Liver (tissue), 7 donors: ENCODE measurements at regions not wholly inside any gene's neighbourhood (a gene's known extent, or its start where the extent isn't known, plus 50 kb on each side); places are given as distances from the start of the nearest gene placed in this dataset.

Source experiments
- DNase-seq: peaks from one replicate; pipeline ENCODE4 v3.0.0-alpha.2; 2017; ENCODE audit warnings: low spot score
- H3K27ac ChIP-seq, 2 donors: one replicate each; pipeline ENCODE4 v1.7.0; 2013; ENCODE audit warnings: inconsistent platforms in 2 of 2, low read length in 2 of 2, control low read depth in 1 of 2, low read depth in 1 of 2, mild to moderate bottlenecking in 1 of 2
- H3K27me3 ChIP-seq, 4 donors: one replicate each; pipeline versions ENCODE4 v1.6.1 to v1.7.0; 2013; ENCODE audit warnings: low read length in 3 of 4, inconsistent platforms in 1 of 4, mild to moderate bottlenecking in 1 of 4, moderate library complexity in 1 of 4; ENCODE audit not compliant: control insufficient read depth in 4 of 4, insufficient read depth in 4 of 4
- H3K36me3 ChIP-seq, 4 donors: one replicate each; pipeline versions ENCODE4 v1.6.1 to v1.7.0; 2013; ENCODE audit warnings: low read length in 3 of 4, mild to moderate bottlenecking in 3 of 4, low read depth in 1 of 4, moderate library complexity in 1 of 4; ENCODE audit not compliant: control insufficient read depth in 4 of 4, insufficient read depth in 3 of 4
- H3K4me1 ChIP-seq, 4 donors: one replicate each; pipeline versions ENCODE4 v1.6.1 to v1.7.0; 2013; ENCODE audit warnings: low read length in 3 of 4, mild to moderate bottlenecking in 3 of 4, moderate library complexity in 1 of 4; ENCODE audit not compliant: control insufficient read depth in 4 of 4, insufficient read depth in 4 of 4
- H3K4me3 ChIP-seq, 3 donors: one replicate each; pipeline versions ENCODE4 v1.6.1 to v1.7.0; 2013; ENCODE audit warnings: low read length in 3 of 3, control low read depth in 1 of 3, low read depth in 1 of 3, mild to moderate bottlenecking in 1 of 3
- H3K9ac ChIP-seq, 2 donors: one replicate each; pipeline ENCODE4 v1.7.0; 2013; ENCODE audit warnings: low read length in 2 of 2, mild to moderate bottlenecking in 2 of 2, moderate library complexity in 2 of 2, control low read depth in 1 of 2, low read depth in 1 of 2
- H3K9me3 ChIP-seq, 4 donors: one replicate each; pipeline versions ENCODE4 v1.6.1 to v1.7.0; 2013; ENCODE audit warnings: low read length in 3 of 4; ENCODE audit not compliant: control insufficient read depth in 4 of 4
- EGR1 ChIP-seq, 2 donors: IDR thresholded peaks; 2 replicates each; pipeline ENCODE4 v1.6.1; 2016 to 2018; ENCODE audit warnings: antibody characterized with exemption in 2 of 2, low read depth in 2 of 2
- FOXA1 ChIP-seq: IDR thresholded peaks from 2 replicates; pipeline ENCODE4 v1.6.1; 2016; ENCODE audit warnings: antibody characterized with exemption
- FOXA2 ChIP-seq: IDR thresholded peaks from 2 replicates; pipeline ENCODE4 v1.6.1; 2016; ENCODE audit warnings: antibody characterized with exemption
- GABPA ChIP-seq, 2 donors: IDR thresholded peaks in 1 of 2; conservative IDR thresholded peaks in 1 of 2; 2 replicates each; pipeline ENCODE4 v1.6.1; 2016; ENCODE audit warnings: antibody characterized with exemption in 2 of 2, mild to moderate bottlenecking in 1 of 2, moderate library complexity in 1 of 2
- HNF4A ChIP-seq, 2 donors: conservative IDR thresholded peaks; 2 replicates each; pipeline ENCODE4 v1.6.1; 2016; ENCODE audit warnings: antibody characterized with exemption in 2 of 2, mild to moderate bottlenecking in 2 of 2
- HNF4G ChIP-seq: IDR thresholded peaks from 2 replicates; pipeline ENCODE4 v1.6.1; 2016; ENCODE audit warnings: antibody characterized with exemption
- JUND ChIP-seq, 2 donors: IDR thresholded peaks; 2 replicates each; pipeline ENCODE4 v1.6.1; 2016; ENCODE audit warnings: antibody characterized with exemption in 2 of 2
- NR2F2 ChIP-seq: IDR thresholded peaks from 2 replicates; pipeline ENCODE4 v1.6.1; 2016; ENCODE audit warnings: antibody characterized with exemption
- RAD21 ChIP-seq, 2 donors: IDR thresholded peaks; 2 replicates each; pipeline ENCODE4 v1.6.1; 2016; ENCODE audit warnings: antibody characterized with exemption in 2 of 2, mild to moderate bottlenecking in 2 of 2
- RXRA ChIP-seq, 2 donors: IDR thresholded peaks; 2 replicates each; pipeline ENCODE4 v1.6.1; 2017 to 2018; ENCODE audit warnings: antibody characterized with exemption in 2 of 2, mild to moderate bottlenecking in 1 of 2
- SP1 ChIP-seq: IDR thresholded peaks from 2 replicates; pipeline ENCODE4 v1.6.1; 2018; ENCODE audit warnings: antibody characterized with exemption, mild to moderate bottlenecking
- TAF1 ChIP-seq: conservative IDR thresholded peaks from 2 replicates; pipeline ENCODE4 v1.6.1; 2016; ENCODE audit warnings: antibody characterized with exemption, mild to moderate bottlenecking
- YY1 ChIP-seq: IDR thresholded peaks from 2 replicates; pipeline ENCODE4 v1.6.1; 2016; ENCODE audit warnings: antibody characterized with exemption, mild to moderate bottlenecking
- WGBS: extraction: QIAGEN DNeasy Blood & Tissue Kit; methylation state at CpG from one replicate; pipeline ENCODE4 v1.1.7; 2013; 5-methylcytosine and 5-hydroxymethylcytosine counted together
- TF ChIP-seq, protein P1 (sequence below): IDR thresholded peaks from 2 replicates; pipeline ENCODE4 v1.6.1; 2016; ENCODE audit warnings: antibody characterized with exemption
- TF ChIP-seq, protein P2 (sequence below): IDR thresholded peaks from 2 replicates; pipeline ENCODE4 v1.6.1; 2016; ENCODE audit warnings: antibody characterized with exemption
- TF ChIP-seq, protein P3 (sequence below): IDR thresholded peaks from 2 replicates; pipeline ENCODE4 v1.6.1; 2016; ENCODE audit warnings: antibody characterized with exemption
- TF ChIP-seq, protein P4 (sequence below): IDR thresholded peaks from 2 replicates; pipeline ENCODE4 v1.6.1; 2016; ENCODE audit warnings: antibody characterized with exemption, mild to moderate bottlenecking
- donor health status: healthy.
- donor health status: healthy.
- donor health status: healthy.
- donor health status: healthy.

DNA sequence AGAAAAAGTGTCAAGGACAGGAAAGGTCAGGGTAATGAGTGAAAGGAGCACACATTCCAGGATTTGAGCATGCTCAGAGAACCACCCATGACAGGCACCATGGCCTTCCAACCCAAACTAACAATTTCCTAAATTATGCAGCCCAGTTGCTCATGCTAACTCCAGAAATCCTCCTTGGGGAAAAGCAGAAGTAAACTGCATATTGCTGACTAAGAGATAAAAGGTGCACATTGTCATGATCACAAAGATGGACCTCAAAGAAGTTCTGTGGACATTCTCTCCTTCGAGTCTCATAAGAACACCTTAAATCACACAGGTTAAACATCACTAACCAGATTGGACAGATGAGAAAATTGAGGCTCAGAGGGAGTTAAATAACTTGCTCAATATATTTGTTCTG, 97.6 kb upstream of the SLC25A36 start:
- DNase-seq: no peak
- H3K27me3 ChIP-seq: peaks cover 0 to 7% (median under 1%) of the 10 kb centered on the region in 4 donors
- no peak overlapping the region for H3K9ac ChIP-seq
- no peaks in the 10 kb centered on the region for H3K36me3 ChIP-seq
- no peaks in the 10 kb centered on the region for H3K9me3 ChIP-seq
- WGBS: 80% methylated on average over 1 of the region's 1 CpG
- no peak overlapping the region for H3K27ac ChIP-seq
- no peaks in the 10 kb centered on the region for H3K4me1 ChIP-seq
- H3K4me3 ChIP-seq: no peak overlapping the region
- TF ChIP-seq EGR1 (IDR thresholded peaks at IDR 0.05; ENCODE audit: low read depth in 2 of 2) (no peak), GABPA (IDR thresholded peaks at IDR 0.05 in 1 of 2, conservative IDR thresholded peaks at IDR 0.05 in 1 of 2) (no peak), HNF4A (conservative IDR thresholded peaks at IDR 0.05) (no peak)
- TF ChIP-seq, protein P1, sequence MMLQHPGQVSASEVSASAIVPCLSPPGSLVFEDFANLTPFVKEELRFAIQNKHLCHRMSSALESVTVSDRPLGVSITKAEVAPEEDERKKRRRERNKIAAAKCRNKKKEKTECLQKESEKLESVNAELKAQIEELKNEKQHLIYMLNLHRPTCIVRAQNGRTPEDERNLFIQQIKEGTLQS: no peak
- TF ChIP-seq, protein P2, sequence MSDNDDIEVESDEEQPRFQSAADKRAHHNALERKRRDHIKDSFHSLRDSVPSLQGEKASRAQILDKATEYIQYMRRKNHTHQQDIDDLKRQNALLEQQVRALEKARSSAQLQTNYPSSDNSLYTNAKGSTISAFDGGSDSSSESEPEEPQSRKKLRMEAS: no peak

DNA sequence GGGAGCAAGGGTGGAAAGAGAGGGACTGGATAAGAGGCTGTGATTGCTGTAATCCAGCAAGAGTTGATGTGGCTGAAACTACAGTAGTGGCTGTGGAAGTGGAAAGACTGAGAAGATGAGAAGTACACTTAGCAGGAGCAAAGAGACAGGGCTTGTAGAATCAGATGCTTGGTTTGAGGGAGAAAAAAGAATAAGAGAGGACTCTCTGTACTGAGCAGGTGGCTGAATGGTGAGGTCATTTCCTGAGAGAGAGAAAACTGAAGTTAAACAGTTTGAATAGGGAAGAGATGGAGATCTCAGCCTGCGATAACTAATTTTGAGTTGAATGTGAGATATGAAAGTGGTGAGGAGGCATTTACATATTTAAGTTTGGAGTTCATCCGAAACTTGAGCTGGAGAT, 95.8 kb upstream of the SLC25A36 start:
- no peak for DNase-seq

DNA sequence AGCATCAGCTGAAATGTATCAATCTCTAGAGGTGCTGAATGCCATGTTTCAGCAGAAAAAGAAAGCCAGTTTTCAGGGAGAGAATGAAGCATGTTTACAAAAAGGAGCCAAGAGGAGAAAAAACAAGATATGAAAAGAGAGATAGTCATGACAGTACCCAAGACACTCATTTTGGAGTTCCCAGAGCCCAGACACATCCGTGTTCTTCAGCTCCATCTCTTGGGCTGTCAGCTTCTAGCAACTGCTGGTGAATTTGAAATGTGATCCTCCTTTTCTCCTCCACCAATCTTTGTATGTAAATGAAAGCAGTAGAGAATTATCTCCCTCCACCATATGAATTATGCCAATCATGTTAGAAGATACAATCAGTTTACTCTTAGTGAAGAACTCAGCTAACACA, 93.0 kb upstream of the SLC25A36 start:
- no peak overlapping the region for H3K4me3 ChIP-seq

More for the DNA sequence above, 95.8 kb upstream of the SLC25A36 start:
- H3K27me3 ChIP-seq: peaks cover 0 to 7% (median under 1%) of the 10 kb centered on the region in 4 donors
- H3K4me3 ChIP-seq: no peak overlapping the region
- WGBS: 82% methylated on average over 2 of the region's 2 CpGs
- H3K36me3 ChIP-seq: no peaks in the 10 kb centered on the region
- no peak overlapping the region for H3K9ac ChIP-seq
- no peak for TF ChIP-seq JUND (IDR thresholded peaks at IDR 0.05)
- TF ChIP-seq FOXA1: no peak
- TF ChIP-seq EGR1 (IDR thresholded peaks at IDR 0.05; ENCODE audit: low read depth in 2 of 2): no peak
- no peak for TF ChIP-seq FOXA2
- TF ChIP-seq HNF4G: no peak
- TF ChIP-seq, protein P2: no peak
- no peak for TF ChIP-seq RXRA (IDR thresholded peaks at IDR 0.05)
- TF ChIP-seq YY1: no peak
- no peak overlapping the region for H3K27ac ChIP-seq
- no peaks in the 10 kb centered on the region for H3K9me3 ChIP-seq
- H3K4me1 ChIP-seq: no peaks in the 10 kb centered on the region

More for the DNA sequence above, 93.0 kb upstream of the SLC25A36 start:
- no peak for DNase-seq
- no peak overlapping the region for H3K27ac ChIP-seq
- H3K36me3 ChIP-seq: no peaks in the 10 kb centered on the region
- 55% methylated on average over 1 of the region's 1 CpG for WGBS
- no peaks in the 10 kb centered on the region for H3K4me1 ChIP-seq
- no peak overlapping the region for H3K9ac ChIP-seq
- H3K9me3 ChIP-seq: peaks cover 0 to 7% (median 0%) of the 10 kb centered on the region in 4 donors
- H3K27me3 ChIP-seq: peaks cover 0 to 6% (median under 1%) of the 10 kb centered on the region in 4 donors
- TF ChIP-seq FOXA2 (no peak), HNF4G (no peak), SP1 (no peak), NR2F2 (no peak), HNF4A (conservative IDR thresholded peaks at IDR 0.05) (no peak), EGR1 (IDR thresholded peaks at IDR 0.05; ENCODE audit: low read depth in 2 of 2) (no peak), GABPA (IDR thresholded peaks at IDR 0.05 in 1 of 2, conservative IDR thresholded peaks at IDR 0.05 in 1 of 2) (no peak), RAD21 (IDR thresholded peaks at IDR 0.05) (no peak), YY1 (no peak), FOXA1 (no peak), TAF1 (no peak)
- TF ChIP-seq, protein P3, sequence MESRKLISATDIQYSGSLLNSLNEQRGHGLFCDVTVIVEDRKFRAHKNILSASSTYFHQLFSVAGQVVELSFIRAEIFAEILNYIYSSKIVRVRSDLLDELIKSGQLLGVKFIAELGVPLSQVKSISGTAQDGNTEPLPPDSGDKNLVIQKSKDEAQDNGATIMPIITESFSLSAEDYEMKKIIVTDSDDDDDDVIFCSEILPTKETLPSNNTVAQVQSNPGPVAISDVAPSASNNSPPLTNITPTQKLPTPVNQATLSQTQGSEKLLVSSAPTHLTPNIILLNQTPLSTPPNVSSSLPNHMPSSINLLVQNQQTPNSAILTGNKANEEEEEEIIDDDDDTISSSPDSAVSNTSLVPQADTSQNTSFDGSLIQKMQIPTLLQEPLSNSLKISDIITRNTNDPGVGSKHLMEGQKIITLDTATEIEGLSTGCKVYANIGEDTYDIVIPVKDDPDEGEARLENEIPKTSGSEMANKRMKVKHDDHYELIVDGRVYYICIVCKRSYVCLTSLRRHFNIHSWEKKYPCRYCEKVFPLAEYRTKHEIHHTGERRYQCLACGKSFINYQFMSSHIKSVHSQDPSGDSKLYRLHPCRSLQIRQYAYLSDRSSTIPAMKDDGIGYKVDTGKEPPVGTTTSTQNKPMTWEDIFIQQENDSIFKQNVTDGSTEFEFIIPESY: no peak
- TF ChIP-seq, protein P4, sequence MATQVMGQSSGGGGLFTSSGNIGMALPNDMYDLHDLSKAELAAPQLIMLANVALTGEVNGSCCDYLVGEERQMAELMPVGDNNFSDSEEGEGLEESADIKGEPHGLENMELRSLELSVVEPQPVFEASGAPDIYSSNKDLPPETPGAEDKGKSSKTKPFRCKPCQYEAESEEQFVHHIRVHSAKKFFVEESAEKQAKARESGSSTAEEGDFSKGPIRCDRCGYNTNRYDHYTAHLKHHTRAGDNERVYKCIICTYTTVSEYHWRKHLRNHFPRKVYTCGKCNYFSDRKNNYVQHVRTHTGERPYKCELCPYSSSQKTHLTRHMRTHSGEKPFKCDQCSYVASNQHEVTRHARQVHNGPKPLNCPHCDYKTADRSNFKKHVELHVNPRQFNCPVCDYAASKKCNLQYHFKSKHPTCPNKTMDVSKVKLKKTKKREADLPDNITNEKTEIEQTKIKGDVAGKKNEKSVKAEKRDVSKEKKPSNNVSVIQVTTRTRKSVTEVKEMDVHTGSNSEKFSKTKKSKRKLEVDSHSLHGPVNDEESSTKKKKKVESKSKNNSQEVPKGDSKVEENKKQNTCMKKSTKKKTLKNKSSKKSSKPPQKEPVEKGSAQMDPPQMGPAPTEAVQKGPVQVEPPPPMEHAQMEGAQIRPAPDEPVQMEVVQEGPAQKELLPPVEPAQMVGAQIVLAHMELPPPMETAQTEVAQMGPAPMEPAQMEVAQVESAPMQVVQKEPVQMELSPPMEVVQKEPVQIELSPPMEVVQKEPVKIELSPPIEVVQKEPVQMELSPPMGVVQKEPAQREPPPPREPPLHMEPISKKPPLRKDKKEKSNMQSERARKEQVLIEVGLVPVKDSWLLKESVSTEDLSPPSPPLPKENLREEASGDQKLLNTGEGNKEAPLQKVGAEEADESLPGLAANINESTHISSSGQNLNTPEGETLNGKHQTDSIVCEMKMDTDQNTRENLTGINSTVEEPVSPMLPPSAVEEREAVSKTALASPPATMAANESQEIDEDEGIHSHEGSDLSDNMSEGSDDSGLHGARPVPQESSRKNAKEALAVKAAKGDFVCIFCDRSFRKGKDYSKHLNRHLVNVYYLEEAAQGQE: no peak
- TF ChIP-seq, protein P1: no peak
- TF ChIP-seq, protein P2: no peak
